ENCODE measurements at regions not wholly inside any gene's neighbourhood (a gene's known extent, or its start where the extent isn't known, plus 50 kb on each side); places are given as distances from the start of the nearest gene placed in this dataset.

GRCh38 chr10:8602821-8603220, 548.3 kb downstream of the GATA3 start:
- ChIA-PET POLR2A (ENCODE audit: low non-redundant PET) (no interaction called here), CTCF (no interaction called here)
- no peak overlapping the region for H3K27ac ChIP-seq
- no peak for DNase-seq (ENCODE audit: low spot score)
- no peak for TF ChIP-seq CTCF (conservative IDR thresholded peaks at IDR 0.05; ENCODE audit: low read depth)

GRCh38 chr10:8614054-8614565, 559.6 kb downstream of the GATA3 start:
- POLR2A ChIA-PET (ENCODE audit: low non-redundant PET), result no interaction called here
- CTCF ChIA-PET, result no interaction called here
- H3K27ac ChIP-seq, result no peak overlapping the region
- no peak for DNase-seq (ENCODE audit: low spot score)
- no peak for TF ChIP-seq CTCF (conservative IDR thresholded peaks at IDR 0.05; ENCODE audit: low read depth)

GRCh38 chr10:8615118-8615517, 560.6 kb downstream of the GATA3 start:
- POLR2A ChIA-PET (ENCODE audit: low non-redundant PET), result no interaction called here
- no peak for DNase-seq (ENCODE audit: low spot score)
- no peak for TF ChIP-seq CTCF (conservative IDR thresholded peaks at IDR 0.05; ENCODE audit: low read depth)
- no peak overlapping the region for H3K27ac ChIP-seq
- CTCF ChIA-PET, result no interaction called here

- CTCF ChIA-PET, result interaction anchor here (0.5 kb wide), 1 partner anchor 141 kb away, joined by 3 read pairs; no protein-coding TSS in a partner anchor
- POLR2A ChIA-PET (ENCODE audit: low non-redundant PET), result no interaction called here
- DNase-seq (ENCODE audit: low spot score), result no peak
- H3K27ac ChIP-seq, result no peak overlapping the region
- TF ChIP-seq CTCF (conservative IDR thresholded peaks at IDR 0.05; ENCODE audit: low read depth), result no peak
Measured at GRCh38 chr10:8616166-8616565, 561.7 kb downstream of the GATA3 start.

GRCh38 chr10:8617792-8618191, 563.3 kb downstream of the GATA3 start:
- CTCF ChIA-PET, result no interaction called here
- DNase-seq (ENCODE audit: low spot score), result no peak
- no peak for TF ChIP-seq CTCF (conservative IDR thresholded peaks at IDR 0.05; ENCODE audit: low read depth)
- POLR2A ChIA-PET (ENCODE audit: low non-redundant PET), result no interaction called here
- H3K27ac ChIP-seq, result no peak overlapping the region

GRCh38 chr10:8618834-8619233, 564.3 kb downstream of the GATA3 start:
- DNase-seq (ENCODE audit: low spot score), result peak; percentile 49
- POLR2A ChIA-PET (ENCODE audit: low non-redundant PET), result no interaction called here
- CTCF ChIA-PET, result no interaction called here
- TF ChIP-seq CTCF (conservative IDR thresholded peaks at IDR 0.05; ENCODE audit: low read depth), result no peak
- no peak overlapping the region for H3K27ac ChIP-seq

GRCh38 chr10:8628351-8628750, 573.9 kb downstream of the GATA3 start:
- peak; percentile 57 for DNase-seq (ENCODE audit: low spot score)
- POLR2A ChIA-PET (ENCODE audit: low non-redundant PET), result no interaction called here
- no peak for TF ChIP-seq CTCF (conservative IDR thresholded peaks at IDR 0.05; ENCODE audit: low read depth)
- no peak overlapping the region for H3K27ac ChIP-seq
- CTCF ChIA-PET, result interaction anchor here (0.7 kb wide), 1 partner anchor 268 kb away, joined by 3 read pairs; no protein-coding TSS in a partner anchor

Measured in RWPE1 (cell line).